NCI-H524 (cell line): ENCODE measurements at regions not wholly inside any gene's neighbourhood (a gene's known extent, or its start where the extent isn't known, plus 50 kb on each side); places are given as distances from the start of the nearest gene placed in this dataset.
"Not testable (repeated sequence)": the region's sequence is repeated elsewhere in the genome, so short reads cannot be mapped to it uniquely, and the experiment has no call there.

Experiments used
- DNase-seq, 2 experiments: peaks; one replicate each; lab custom pipeline; 2025; lab: John Stamatoyannopoulos, UW

DNA sequence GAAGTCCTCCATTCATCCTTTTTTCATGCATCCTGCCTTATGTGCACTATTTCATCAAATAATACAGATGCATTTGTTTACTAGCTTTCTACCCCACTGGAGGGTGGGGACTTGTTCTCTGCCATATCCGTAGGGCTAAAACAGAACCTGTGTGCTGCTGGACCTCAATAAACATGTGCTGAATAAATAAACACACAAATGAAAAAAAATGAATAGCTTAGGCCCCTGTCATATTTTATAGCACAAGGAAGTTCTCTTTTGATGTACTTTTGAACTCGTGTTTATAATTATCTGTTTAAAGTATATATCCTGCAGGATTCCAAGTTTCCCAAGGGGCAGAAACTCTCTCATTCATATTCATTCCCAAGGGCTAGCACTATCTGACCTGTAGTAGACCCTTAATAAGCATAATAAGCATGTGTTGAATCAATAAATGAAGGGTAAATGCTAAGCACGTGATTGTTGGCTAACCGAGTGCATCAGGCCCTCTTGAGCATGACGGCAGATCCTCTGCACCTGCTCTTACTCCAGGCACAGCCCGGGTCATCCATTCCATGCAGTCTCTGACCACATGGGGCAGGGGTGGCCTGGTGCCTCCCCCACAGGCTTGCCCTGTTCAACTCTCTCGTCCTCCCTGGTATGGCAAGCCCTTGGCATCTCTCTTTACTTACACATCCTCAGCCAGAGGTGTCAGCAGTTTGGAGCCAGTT is 474.1 kb upstream of the ZMIZ1 start:
- DNase-seq = peak in 1 of 2 experiments; percentile 3

DNA sequence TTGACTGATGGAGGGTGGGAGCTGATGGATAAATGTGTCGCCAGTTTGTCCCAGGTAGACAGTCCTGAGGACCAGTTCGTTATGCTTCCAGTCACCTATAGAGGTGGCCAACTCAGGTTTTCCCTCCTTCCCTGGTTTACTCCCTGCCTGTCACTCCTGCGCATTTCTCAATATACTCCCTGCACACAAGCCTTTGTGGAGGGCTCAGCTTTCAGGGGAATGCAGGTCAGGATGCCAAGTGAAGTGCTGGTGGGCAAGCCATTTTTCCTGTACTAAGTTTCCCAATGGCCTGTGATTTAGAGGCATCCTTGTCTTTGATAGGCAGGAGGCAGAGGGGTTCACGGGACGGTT is 473.5 kb upstream of the ZMIZ1 start:
- no peak for DNase-seq

DNA sequence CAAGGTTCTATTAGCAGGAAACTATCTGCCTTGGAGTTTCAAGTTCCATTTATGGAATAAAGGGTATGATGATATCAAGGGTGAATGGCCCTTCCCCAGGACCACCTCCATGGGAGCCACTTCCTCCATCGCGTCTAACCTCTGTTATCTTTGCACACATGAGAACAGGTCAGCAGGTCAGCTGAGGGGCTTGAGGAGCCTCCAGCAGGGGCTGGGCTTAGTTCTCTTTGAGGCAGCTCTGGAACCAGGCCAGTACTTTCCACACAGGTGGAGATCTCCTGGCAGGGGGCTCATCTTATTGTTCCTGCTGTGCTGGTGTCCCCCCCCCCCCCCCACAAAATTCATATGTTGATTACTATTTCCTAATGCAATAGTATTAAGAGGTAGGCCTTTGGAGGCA is 472.2 kb upstream of the ZMIZ1 start:
- DNase-seq = no peak

DNA sequence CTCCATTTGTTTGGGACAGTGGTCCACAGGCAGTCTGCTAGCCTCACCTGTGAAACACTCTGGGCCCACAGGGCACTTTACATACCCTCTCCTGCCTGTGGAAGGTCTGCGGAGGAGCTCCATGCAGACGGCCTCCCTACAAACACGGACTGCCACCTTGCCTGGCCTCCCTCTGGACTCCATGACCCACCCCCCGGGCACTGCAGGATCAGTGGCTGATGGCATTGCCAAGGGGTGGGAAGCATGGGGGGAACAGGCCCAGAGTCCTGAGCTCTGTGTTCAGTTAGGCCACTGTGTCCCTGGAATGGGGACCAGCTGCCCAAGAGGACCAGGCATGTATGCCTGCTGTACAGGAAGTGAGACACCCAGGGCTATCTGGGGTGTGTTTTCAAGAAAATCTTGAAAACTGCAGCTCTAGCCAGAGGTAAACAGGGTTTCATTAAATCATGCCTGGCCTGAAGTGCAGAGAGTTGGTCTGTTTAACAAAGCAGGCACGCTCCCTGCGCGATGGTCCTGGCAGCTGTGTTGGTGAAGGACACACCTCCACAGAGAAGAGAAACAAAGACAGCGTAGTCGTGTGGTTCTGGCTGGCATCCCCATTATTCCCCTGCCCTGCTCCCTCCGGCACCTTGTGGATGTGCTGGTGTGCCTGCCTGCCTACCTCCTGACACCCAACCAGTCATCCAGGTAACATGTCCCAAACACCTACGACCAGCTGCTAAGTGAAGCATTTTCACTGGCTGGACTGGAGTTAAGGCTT is 470.8 kb upstream of the ZMIZ1 start:
- no peak for DNase-seq

DNA sequence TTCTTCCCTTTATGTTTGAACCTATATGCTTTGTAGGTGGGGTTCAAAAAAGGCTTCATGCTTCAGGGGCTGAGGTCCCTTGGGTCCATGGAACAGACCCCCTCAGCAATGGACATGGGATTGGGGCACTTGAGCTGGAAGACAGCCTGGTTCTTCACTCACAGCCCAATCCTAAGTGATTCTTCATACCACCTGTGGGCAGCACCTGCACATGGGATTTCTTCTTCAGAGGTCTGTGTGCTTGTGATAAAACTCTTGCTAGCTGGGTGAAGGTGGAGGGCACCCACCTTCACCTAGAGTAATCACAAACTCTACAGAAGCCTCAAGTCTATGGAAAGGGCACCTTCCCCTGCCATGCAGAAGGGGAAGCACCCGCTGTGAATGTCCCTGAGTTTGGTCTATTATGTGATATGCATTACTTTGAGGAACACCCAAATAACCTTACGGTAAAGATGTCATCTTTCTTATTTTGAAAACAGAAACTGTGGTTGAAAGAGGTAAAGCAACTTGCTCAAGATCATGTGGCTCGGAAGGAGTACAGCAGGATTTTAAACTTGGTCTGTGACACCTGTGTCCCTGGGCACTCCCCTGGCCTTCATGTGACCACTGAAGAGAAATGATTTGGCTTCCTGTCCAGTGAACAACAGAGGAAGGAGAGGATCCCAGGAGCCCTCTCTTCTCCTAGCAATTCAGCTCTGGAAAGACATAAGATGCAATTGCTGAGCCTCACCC is 469.5 kb upstream of the ZMIZ1 start:
- DNase-seq = no peak

DNA sequence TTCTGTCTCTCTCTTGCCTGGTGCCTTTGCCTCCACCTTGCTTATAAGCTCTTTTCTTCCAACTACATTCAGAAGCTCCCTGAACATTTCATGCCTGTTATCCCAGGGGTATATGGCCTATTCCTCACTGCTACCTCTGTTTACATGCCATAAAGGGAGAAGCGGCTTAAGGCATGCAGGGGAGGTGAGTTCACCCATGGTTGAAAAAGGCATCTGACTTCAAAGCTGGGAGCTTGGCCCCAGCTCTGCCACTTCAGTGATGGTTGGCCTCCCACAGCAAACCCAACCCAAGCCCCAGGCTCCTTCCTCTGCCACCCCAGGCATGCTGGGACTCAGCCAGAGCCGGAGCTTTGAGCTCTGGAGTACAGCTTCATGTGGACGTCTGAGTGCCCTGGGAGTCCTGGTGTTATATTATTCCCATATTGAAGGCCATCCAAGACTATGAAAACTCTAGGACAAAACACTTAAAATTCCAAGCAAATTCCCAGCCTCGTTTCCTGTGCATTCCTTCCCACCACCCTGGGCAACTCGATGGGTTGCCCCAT is 468.6 kb upstream of the ZMIZ1 start:
- no peak for DNase-seq

DNA sequence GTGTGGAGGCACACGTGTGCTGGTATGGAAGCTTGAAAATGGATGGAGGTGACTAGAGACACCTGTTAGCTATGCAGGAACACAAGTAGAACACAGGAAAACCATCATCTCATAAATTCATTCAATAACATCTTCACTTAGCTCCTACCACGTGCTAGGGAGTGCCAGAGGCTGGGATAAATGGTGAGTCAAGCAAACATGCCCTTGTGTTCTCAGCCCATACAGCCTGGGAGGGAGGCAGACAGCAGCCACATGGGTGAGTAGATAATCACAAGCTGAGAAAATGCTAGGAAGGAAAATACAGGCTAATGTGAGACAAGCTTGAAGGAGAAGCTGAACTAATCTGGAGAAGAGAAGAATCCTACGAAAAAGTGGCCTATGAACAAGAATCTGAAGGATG is 468.0 kb upstream of the ZMIZ1 start:
- no peak for DNase-seq

DNA sequence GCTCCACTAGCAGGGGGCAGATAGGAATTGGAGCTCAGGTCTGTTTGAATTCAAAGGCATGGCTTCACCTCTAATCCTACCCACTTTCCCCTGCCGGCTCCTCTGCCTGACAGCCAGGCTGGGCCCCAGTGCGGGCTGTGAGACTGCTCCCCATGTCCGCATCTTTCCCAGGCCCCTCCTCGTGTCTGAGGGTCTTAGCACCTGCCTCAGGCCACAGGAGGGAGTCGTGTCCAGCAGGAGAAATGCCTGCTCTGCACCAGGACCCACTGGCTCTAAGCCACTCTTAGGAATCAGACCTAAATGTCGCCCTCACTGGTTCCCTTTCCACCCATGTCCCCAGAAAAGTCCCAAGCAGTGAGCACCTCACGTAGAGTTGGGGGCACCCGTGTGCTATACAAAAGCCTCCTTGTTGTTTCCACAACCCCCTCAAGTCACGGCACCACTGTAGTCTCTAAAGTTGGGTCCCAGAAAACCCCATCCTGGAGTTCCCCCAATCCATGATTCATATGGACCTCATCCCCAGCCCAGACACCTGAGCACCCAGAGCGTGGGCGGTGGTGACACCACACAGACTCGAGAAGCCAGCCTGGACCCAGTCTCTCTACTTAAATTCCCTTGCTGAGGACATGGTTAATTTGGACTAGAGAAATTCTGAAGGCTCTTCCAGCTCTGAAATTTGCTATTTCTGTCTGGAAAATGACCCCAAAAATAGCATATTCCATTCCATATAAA is 466.4 kb upstream of the ZMIZ1 start:
- DNase-seq = no peak

DNA sequence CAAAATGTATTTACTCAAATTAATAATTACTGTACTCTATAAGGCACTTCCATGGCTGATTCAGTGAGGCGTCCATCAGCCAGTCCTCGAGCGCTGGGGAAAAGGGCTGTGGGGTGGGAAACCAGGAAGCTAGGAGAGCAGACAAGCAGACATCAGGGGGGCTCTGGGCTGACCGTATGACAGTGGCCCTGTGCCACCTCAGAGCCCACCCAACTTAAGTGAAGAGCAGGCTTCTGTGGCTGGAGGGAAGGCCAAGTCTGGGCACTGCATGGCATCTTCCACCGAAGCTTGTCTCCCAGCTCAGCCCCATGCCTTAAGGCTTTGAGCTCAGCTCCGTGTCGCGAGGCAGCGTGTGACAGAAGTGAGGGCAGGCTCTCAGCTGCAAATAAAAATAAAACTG is 464.5 kb upstream of the ZMIZ1 start:
- no peak for DNase-seq

DNA sequence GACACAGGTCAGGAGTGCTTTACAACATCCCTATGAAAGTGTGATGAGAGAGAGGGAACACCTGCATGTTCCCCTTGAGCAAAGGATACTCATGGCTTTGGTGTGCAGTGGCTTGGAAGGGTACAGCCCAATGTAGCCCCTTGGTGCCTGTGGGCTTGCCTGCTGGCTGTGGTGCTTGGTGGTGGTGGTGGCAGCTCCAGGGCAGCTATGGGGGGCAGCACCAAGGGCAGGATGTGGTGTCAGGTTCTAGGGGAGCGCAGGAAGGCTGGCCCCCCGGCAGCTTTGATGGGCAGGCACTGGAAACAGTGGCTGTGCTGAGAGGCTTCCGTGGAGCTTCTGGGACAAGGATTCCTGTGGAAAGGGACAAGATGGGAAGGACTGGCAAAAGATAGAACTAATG is 464.0 kb upstream of the ZMIZ1 start:
- no peak for DNase-seq

DNA sequence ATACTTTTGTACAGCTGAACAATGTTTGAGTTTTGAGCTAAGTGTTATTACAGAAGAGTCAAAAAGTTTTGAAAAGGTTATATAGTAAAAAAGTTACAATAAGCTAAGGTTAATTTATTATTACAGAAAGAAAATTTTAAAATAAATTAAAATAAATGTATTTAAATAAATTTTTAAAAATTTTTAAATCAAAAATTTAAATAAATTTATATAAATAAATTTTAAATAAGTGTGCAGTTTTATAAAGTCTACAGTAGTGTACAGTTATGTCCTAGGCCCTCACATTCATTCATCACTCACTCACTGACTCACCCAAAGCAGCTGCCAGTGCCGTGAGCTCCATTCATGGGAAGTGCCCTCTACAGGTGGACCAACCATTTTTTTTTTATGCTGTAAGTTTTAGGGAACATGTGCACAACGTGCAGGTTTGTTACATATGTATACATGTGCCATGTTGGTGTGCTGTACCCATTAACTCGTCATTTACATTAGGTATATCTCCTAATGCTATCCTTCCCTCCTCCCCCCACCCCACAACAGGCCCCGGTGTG is 462.9 kb upstream of the ZMIZ1 start:
- peak in 1 of 2 experiments; percentile 3 for DNase-seq

DNA sequence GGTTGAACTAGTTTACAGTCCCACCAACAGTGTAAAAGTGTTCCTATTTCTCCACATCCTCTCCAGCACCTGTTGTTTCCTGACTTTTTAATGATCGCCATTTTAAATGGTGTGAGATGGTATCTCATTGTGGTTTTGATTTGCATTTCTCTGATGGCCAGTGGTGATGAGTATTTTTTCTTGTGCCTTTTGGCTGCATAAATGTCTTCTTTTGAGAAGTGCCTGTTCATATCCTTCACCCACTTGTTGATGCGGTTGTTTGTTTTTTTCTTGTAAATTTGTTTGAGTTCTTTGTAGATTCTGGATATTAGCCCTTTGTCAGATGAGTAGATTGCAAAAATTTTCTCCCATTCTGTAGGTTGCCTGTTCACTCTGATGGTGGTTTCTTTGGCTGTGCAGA is 462.0 kb upstream of the ZMIZ1 start:
- DNase-seq = not testable (repeated sequence)

DNA sequence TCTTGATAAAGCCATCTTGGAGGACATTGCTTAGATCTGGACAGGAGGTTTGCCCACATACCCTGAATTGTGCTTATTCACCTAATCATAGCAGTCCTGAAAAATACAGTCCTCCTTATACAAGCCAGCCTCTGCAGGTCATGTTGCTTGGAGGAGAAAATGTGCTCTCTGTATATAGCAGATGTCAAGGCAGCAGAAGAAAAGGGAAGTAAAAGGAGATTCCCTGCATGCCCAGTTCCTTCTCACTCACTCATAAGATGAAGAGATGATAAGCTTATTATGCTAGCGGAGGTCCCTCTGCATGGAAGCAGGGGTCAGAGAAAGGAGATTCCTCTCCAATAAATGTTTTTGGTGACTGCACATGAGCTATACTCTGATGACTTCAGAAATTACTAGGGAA is 458.8 kb upstream of the ZMIZ1 start:
- DNase-seq = no peak

DNA sequence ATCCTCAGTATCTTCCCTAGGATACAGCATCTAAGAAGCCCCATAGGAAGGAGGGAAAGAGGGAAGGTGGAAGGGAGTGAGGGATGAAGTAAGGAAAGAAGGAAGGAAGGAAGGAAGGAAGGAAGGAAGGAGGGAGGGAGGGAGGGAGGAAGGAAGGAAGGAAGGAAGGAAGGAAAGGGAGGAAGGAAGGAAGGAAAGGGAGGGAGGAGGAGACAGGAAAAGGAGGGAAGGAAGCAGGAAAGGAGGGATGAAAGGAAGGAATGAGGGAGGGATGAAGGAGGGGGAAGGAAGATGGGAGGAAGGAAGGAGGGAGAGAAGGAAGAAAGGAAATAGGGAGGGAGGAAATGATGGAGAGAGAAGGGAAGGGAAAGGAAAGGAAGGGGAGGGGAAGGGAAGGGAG is 455.6 kb upstream of the ZMIZ1 start:
- no peak for DNase-seq

DNA sequence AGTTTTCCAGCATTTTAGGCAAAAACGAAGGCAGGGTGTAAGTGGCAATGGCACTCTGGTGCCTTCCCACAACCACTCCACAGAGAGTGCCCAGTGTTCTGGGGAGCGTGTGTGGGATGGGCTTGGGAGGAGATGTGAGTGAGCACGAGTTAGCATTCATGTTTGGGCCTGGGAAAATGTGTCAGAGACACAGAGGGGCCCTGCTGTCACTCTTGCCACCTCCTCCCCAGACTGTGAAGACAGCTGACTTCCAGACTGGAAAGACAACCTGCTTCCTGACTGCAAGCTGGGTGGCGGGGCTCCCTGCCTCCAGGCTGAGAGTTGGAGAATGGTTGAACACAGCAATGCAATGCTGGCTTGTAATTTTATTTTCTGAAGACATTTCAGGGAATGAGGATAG is 454.5 kb upstream of the ZMIZ1 start:
- DNase-seq = no peak

DNA sequence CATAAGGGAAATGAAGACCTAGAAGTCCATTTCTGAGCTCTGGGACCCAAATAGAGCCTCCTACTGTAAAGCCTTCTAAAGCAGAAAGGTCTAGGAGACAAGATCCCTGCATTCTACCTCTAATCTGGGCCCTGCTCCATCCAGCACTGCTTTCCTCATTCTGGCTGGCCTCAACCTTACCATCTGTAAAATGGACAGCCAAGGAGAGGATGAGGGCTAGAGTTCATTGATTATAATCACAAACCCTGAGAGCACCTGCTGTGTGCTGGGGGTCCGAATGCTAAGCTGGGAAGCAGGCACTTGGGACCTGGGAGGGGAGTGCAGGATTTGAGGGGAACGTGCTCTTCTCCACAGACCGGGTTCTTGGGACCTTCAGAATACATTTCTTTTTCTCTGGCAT is 454.0 kb upstream of the ZMIZ1 start:
- DNase-seq = no peak

DNA sequence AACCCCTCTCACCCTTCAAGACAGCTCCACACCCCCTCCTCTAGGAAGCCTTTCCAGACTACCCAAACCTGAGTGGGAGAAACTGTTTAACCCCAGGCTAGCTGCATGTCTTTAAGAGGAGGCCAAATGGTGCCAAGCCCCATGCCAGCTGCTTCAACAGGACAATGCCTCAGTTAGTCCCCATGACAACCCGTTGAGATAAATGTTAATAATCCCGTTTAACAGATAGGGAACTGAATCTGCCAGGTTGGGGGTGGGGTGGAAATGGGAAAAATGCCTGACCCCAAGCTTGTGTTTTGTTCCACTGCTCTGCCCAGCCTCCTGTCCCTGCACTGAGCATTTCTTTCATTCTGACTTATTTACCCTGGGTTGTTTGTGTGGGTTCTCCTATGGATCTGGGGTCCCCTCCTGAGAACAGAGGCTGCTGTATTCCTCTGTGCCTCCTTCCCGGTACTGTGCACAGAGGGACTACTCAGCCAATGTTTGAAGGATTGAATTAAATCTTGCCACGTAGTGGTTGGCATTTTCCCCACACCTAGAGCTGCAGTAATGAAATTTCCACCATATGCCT is 452.6 kb upstream of the ZMIZ1 start:
- peak; percentile 39 to 42 for DNase-seq

DNA sequence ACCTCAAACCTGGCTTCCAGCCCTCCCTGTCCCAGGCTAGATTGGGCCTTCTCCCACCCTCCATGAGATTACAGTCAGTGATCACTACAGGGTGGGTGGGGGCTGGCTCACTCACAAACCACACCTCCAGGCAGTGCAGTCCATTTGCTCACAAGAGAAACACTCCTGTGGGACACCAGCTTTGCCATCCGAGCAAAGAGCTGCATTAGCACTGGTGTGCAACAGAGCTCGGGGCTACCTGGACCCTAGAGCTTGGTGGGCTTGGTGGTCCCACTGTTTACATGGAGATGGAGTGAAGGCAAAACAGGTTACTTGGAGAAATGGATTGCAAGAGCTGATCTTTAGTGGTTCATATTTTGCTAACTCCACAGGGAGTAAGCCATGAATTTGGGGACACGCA is 451.7 kb upstream of the ZMIZ1 start:
- no peak for DNase-seq

DNA sequence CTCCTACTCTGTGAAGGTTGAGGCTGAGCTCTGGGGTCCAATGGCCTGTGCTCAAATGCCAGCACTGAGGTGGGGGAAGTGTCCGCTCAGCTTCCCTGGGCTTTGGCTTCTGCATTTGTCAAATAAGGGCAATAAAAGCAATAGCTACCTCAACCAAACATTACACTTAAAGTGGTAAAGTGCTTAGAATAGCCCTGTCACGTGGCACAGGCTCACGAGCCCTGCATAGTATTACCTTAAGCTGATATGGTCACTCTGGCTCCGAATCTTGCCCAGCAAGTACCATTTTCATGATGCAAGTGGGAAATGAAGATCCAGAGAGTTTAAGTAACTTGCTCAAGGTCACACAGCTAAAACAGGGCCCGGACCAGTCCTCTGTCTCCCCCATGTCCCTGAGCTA is 451.1 kb upstream of the ZMIZ1 start:
- no peak for DNase-seq

DNA sequence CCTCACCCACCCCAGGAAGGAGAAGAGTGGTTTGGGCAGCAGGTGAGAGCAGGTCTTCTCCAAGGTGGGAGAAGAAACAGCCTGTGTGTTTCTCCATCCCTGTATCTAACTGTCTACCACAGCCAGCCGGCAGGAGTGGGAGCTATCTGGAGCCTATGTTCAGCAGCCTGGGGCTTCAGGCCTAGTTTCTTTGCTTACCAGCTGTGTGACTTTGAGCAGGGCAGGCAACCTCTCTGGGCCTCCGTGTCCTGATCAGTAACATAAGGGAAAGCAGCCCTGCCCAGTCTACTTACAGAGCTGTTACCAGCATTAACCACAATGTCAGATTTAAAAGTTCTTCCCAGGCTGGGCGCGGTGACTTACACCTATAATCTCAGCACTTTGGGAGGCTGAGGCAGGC is 450.7 kb upstream of the ZMIZ1 start:
- DNase-seq = no peak

DNA sequence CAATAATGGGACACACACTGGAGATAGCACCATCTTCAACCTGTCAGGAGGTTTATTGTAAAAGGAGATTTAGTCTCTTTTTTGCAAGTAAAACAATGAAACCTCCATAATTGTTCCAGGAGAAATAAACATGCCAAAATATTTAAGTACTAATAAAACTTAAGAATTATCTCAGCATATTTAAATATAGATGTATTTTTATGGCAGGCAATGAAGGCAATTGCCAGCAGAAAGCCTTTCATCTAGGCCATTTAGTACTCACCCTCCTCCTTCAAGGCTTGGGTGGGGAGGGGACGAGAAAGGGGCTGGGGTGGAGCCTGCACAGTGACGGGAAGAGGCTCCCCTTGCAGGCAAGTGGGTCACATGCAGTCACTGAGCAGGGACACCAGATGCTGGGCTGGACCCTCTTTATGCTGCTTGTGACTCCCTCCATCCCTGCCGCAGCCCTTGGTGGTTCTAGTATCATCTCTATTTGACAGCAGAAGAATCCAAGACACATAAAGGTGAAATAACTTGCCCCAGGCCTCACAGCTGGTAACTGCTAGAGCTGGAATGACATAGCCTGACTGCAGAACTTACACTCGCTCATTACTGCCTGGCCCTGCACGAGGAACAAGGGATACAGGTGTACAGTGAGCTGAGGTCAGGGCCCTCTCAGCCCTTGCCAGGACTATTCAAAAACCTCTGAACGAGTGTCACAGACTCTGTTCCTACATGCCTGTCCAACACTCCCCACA is 449.5 kb upstream of the ZMIZ1 start:
- DNase-seq = peak; percentile 22 to 62
